HAP-1 (cell line): ENCODE measurements at regions not wholly inside any gene's neighbourhood (a gene's known extent, or its start where the extent isn't known, plus 50 kb on each side); places are given as distances from the start of the nearest gene placed in this dataset.

ENCODE experiments used
- DNase-seq, 2 experiments: peaks; one replicate each; pipeline ENCODE4 v3.0.0-alpha.2; 2016 to 2020; ENCODE audit warnings: low spot score in 2 of 2
- H3K27me3 ChIP-seq: fragments of 250-450 bp; sonication (Bioruptor Pico); 2 replicates; pipeline ENCODE4 v1.5.1; 2020; ENCODE audit warnings: low read depth, mild to moderate bottlenecking, moderate library complexity
- H3K36me3 ChIP-seq: fragments of 250-450 bp; sonication (Bioruptor Pico); replicated peaks from 2 replicates; pipeline ENCODE4 v1.5.1; 2020; ENCODE audit warnings: mild to moderate bottlenecking
- H3K4me1 ChIP-seq: fragments of 250-450 bp; sonication (Bioruptor Pico); 2 replicates; pipeline ENCODE4 v1.5.1; 2020; ENCODE audit warnings: mild to moderate bottlenecking
- H3K4me3 ChIP-seq: fragments of 250-450 bp; sonication (Bioruptor Pico); 2 replicates; pipeline ENCODE4 v1.5.1; 2020; ENCODE audit warnings: mild to moderate bottlenecking, moderate library complexity
- H3K9me3 ChIP-seq: fragments of 250-450 bp; sonication (Bioruptor Pico); 2 replicates; pipeline ENCODE4 v1.5.1; 2020; ENCODE audit warnings: mild to moderate bottlenecking, moderate library complexity
- in situ Hi-C: fragments of 300-500 bp; cut with MboI; formaldehyde crosslinking; loops from 3 replicates; pipeline ENCODE4 v1.14.3; 2020; ENCODE audit warnings: low sequenced_read_pairs, inconsistent platforms, mixed read lengths

DNA sequence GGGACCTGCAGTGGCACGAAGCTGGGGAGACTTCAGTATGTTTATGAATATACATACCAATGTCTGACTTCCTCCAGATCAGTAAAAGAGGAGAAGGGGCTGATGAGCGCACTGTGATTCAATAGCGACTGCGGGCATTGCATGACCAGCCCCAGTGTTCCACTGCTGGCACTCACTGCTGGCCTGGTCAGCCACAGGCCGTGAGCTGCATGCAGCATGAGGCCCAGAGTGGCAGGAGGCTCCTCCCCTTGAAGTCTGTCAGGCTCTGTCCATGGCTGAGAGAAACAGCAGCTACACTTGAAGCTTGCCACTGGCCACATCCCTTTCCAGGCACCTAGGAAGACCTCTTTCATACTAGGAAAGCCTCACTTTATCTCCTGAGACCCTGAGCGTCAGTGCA lies 265.9 kb upstream of the CDYL start:
- in situ Hi-C loops: no loop called here
- Histone ChIP-seq H3K36me3 (no peaks in the 10 kb centered on the region), H3K27me3 (peaks cover 6% of the 10 kb centered on the region; the same call in 1 of the 2 replicates), H3K9me3 (no peaks in the 10 kb centered on the region), H3K4me3 (no peak overlapping the region), H3K4me1 (no peaks in the 10 kb centered on the region)
- DNase-seq: no peak

DNA sequence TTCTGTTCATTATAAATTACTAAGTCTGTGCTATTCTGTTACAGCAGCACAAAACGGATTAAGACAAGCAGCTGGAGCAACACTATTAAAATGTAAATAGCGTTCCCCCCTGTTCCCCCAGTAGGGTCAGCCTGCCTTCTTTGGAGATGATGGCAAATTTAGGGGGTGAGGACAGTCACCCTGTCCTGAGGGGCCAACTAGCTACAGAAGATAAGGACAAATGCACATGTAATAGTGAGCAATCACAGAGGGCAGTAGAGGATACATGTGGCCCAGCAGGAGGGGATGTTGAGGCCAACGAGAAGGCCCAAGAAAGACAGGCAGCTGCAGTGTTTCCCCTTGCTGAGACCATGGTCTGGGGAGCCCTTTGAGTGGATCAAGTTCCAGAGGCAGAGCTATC lies 266.7 kb upstream of the CDYL start:
- in situ Hi-C loops: no loop called here
- no peak for DNase-seq
- Histone ChIP-seq H3K27me3 (0 out of 2 replicates have a peak, but pooled peaks cover 3% of the 10 kb centered on the region), H3K9me3 (no peaks in the 10 kb centered on the region), H3K4me3 (no peak overlapping the region), H3K36me3 (no peaks in the 10 kb centered on the region), H3K4me1 (no peaks in the 10 kb centered on the region)

GRCh38 chr6:4506792-4507191 lies 269.4 kb upstream of the CDYL start:
- in situ Hi-C loops: no loop called here
- DNase-seq: no peak

GRCh38 chr6:4506223-4506622 lies 270.0 kb upstream of the CDYL start:
- H3K4me1 ChIP-seq: no peaks in the 10 kb centered on the region
- DNase-seq: no peak
- H3K9me3 ChIP-seq: no peaks in the 10 kb centered on the region
- in situ Hi-C loops: no loop called here
- H3K4me3 ChIP-seq: no peak overlapping the region
- H3K27me3 ChIP-seq: no peaks in the 10 kb centered on the region
- no peaks in the 10 kb centered on the region for H3K36me3 ChIP-seq

More at GRCh38 chr6:4506792-4507191, 269.4 kb upstream of the CDYL start:
- H3K27me3 ChIP-seq: no peaks in the 10 kb centered on the region
- no peaks in the 10 kb centered on the region for H3K9me3 ChIP-seq
- H3K4me1 ChIP-seq: no peaks in the 10 kb centered on the region
- H3K36me3 ChIP-seq: no peaks in the 10 kb centered on the region
- no peak overlapping the region for H3K4me3 ChIP-seq

DNA sequence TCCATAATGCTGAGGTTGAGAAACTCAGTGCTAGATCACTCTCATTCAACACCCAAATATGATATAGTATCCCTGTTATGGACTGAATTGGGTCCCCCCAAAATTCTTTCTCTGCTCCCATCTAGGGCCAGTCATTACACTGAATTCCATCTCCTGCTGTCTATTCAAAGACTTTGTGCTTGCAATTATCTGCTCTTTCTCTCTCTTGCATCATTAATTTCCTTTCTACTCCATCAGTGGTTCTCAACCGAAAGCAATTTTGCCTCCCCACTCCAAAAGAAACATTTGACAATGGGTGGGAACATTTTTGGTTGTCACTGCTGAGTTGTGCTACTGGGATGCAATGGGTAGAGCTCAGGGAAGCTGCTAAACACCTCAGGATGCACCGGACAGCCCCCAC lies 271.5 kb upstream of the CDYL start:
- no peaks in the 10 kb centered on the region for H3K27me3 ChIP-seq
- no peaks in the 10 kb centered on the region for H3K9me3 ChIP-seq
- H3K36me3 ChIP-seq: no peaks in the 10 kb centered on the region
- no peaks in the 10 kb centered on the region for H3K4me1 ChIP-seq
- DNase-seq: no peak
- in situ Hi-C loops: no loop called here
- H3K4me3 ChIP-seq: no peak overlapping the region

DNA sequence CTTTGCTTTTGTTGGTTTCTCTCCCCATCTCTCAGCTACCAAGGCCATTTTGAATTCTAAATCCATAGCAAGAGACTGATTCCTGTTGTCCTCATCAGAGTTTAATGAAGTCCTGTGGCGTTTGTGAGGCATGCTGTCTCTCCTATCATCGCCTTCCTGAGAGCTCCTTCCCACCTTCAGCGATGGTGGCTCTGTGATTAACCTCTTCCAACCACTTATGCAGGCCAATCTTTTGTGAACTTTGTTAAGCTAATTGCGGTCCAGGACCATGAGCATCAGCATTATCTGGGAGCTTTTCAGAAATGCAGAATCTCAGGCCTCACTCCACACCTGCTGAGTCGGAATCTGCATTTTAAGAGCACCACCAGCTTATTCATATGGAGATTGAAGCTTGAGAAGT lies 272.5 kb upstream of the CDYL start:
- in situ Hi-C loops: no loop called here
- H3K36me3 ChIP-seq: no peaks in the 10 kb centered on the region
- H3K9me3 ChIP-seq: no peaks in the 10 kb centered on the region
- H3K4me1 ChIP-seq: no peaks in the 10 kb centered on the region
- no peak for DNase-seq
- H3K4me3 ChIP-seq: no peak overlapping the region
- no peaks in the 10 kb centered on the region for H3K27me3 ChIP-seq

DNA sequence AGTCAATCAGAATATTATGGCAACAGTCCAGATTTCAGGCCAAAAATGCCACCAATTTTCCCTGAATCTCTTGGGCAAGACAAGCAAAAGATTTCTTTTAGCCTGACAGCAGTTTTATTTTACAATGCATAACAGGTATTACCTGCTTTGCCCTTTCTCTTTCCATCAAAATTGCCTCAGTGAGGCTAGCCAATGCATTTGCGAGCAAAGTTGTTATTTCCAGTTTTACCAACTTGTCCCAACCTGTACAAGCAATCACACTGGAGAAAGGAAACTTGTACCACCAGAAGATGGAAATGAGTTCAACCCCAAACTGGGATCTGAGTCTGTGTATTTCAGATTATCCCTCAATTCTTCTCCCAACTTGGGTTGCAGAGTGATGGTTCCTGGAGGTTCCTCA lies 279.9 kb upstream of the CDYL start:
- H3K27me3 ChIP-seq: no peaks in the 10 kb centered on the region
- no peaks in the 10 kb centered on the region for H3K4me1 ChIP-seq
- H3K36me3 ChIP-seq: no peaks in the 10 kb centered on the region
- H3K4me3 ChIP-seq: no peak overlapping the region
- no peaks in the 10 kb centered on the region for H3K9me3 ChIP-seq
- in situ Hi-C loops: no loop called here
- no peak for DNase-seq

- DNase-seq: no peak
- Histone ChIP-seq H3K36me3 (no peaks in the 10 kb centered on the region), H3K4me3 (no peak overlapping the region), H3K27me3 (no peaks in the 10 kb centered on the region), H3K4me1 (no peaks in the 10 kb centered on the region), H3K9me3 (no peaks in the 10 kb centered on the region)
- in situ Hi-C loops: no loop called here
These were observed 284.5 kb upstream of the CDYL start for GRCh38 chr6:4491501-4492260.

- no peaks in the 10 kb centered on the region for H3K9me3 ChIP-seq
- in situ Hi-C loops: no loop called here
- H3K4me1 ChIP-seq: no peaks in the 10 kb centered on the region
- H3K4me3 ChIP-seq: no peak overlapping the region
- H3K27me3 ChIP-seq: no peaks in the 10 kb centered on the region
- H3K36me3 ChIP-seq: no peaks in the 10 kb centered on the region
- no peak for DNase-seq
These were observed 286.7 kb upstream of the CDYL start for GRCh38 chr6:4489538-4489937.

DNA sequence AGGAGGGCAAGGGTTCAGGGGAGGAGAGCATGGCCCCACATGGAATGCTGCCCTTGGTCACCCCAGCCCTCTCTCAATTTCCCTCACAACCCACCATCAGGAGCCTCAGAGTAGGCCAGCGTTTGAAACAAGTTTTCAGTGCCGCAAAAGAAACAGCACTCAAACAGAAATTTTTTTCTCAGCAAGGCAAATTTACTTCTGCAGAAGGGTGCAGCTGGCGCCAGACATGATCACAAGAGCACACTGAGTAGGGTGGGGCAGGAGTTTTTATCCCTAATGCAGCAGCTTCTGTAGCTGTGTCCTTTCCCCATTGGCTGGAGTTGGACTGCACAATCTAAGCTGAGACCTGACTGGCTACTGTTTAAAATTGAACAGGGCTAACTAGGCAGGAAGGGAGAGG lies 287.8 kb upstream of the CDYL start:
- Histone ChIP-seq H3K4me1 (no peaks in the 10 kb centered on the region), H3K9me3 (no peaks in the 10 kb centered on the region), H3K27me3 (no peaks in the 10 kb centered on the region), H3K36me3 (no peaks in the 10 kb centered on the region), H3K4me3 (no peak overlapping the region)
- in situ Hi-C loops: no loop called here
- no peak for DNase-seq

GRCh38 chr6:4487538-4487937 lies 288.7 kb upstream of the CDYL start:
- Histone ChIP-seq H3K4me1 (no peaks in the 10 kb centered on the region), H3K36me3 (no peaks in the 10 kb centered on the region), H3K4me3 (no peak overlapping the region), H3K27me3 (no peaks in the 10 kb centered on the region), H3K9me3 (no peaks in the 10 kb centered on the region)
- no peak for DNase-seq
- in situ Hi-C loops: no loop called here

GRCh38 chr6:4486568-4487315 lies 289.5 kb upstream of the CDYL start:
- DNase-seq: no peak
- H3K4me3 ChIP-seq: no peak overlapping the region

GRCh38 chr6:4485735-4486134 lies 290.5 kb upstream of the CDYL start:
- Histone ChIP-seq H3K4me3 (no peak overlapping the region), H3K4me1 (no peaks in the 10 kb centered on the region), H3K9me3 (no peaks in the 10 kb centered on the region), H3K36me3 (no peaks in the 10 kb centered on the region), H3K27me3 (no peaks in the 10 kb centered on the region)
- no peak for DNase-seq
- in situ Hi-C loops: no loop called here

More at GRCh38 chr6:4486568-4487315, 289.5 kb upstream of the CDYL start:
- H3K36me3 ChIP-seq: no peaks in the 10 kb centered on the region
- no peaks in the 10 kb centered on the region for H3K27me3 ChIP-seq
- in situ Hi-C loops: no loop called here
- no peaks in the 10 kb centered on the region for H3K4me1 ChIP-seq
- H3K9me3 ChIP-seq: no peaks in the 10 kb centered on the region

DNA sequence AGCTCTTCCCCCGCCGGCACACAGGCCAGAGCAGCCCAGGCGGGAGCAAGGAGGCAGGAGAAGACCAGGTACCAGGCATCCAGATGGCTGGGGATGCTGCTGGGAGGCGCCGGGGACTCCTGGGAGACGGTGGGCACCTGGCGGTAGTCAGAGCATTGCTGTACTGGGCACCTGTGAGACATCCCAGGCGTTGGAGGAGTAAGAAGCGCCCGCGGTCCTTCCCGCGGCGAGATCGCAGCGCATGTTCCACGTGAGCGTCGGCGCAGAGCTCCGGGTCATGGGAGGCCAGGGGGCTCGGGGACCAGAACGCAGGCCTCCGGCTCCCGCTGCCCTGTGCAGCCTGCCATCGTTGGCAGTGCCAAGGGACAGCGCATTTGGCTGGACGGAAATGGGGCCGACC lies 293.7 kb upstream of the CDYL start:
- Histone ChIP-seq H3K36me3 (no peaks in the 10 kb centered on the region), H3K9me3 (no peaks in the 10 kb centered on the region), H3K27me3 (no peaks in the 10 kb centered on the region; the same call in 1 of the 2 replicates), H3K4me3 (no peak overlapping the region), H3K4me1 (no peaks in the 10 kb centered on the region)
- in situ Hi-C loops: no loop called here
- no peak for DNase-seq
